HG03108 (cell line): ENCODE measurements at regions not wholly inside any gene's neighbourhood (a gene's known extent, or its start where the extent isn't known, plus 50 kb on each side); places are given as distances from the start of the nearest gene placed in this dataset.
"Not testable (repeated sequence)": the region's sequence is repeated elsewhere in the genome, so short reads cannot be mapped to it uniquely, and the experiment has no call there.

Experiments
- ATAC-seq: cut with Tn5 transposase; IDR thresholded peaks from one replicate; pipeline ENCODE4 v1.9.1; 2021; ENCODE audit warnings: moderate library complexity; ENCODE audit not compliant: unreplicated experiment

DNA sequence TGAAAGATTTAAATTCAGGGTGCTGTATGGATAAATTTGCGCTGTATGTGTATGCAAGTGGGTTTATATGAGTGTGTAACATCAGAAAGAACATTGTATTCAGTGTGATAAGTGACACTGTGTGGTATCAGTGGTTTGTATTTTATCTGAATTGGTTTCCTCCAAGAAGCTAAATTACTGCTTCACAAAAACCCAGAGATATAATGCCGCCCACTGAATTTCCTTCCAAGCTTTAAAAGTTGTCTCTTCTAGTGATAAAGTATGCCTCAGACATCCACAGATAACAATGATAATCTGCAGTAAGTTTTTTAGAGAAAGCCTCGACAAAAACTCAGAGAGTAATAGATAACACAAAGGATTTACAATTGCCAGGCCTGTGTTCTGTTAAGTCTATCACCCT lies 710.6 kb upstream of the HS3ST1 start:
- ATAC-seq, result no peak

GRCh38 chr4:12138488-12138887 lies 709.8 kb upstream of the HS3ST1 start:
- no peak for ATAC-seq

- no peak for ATAC-seq
Measured at GRCh38 chr4:12137575-12137974, 708.9 kb upstream of the HS3ST1 start.

DNA sequence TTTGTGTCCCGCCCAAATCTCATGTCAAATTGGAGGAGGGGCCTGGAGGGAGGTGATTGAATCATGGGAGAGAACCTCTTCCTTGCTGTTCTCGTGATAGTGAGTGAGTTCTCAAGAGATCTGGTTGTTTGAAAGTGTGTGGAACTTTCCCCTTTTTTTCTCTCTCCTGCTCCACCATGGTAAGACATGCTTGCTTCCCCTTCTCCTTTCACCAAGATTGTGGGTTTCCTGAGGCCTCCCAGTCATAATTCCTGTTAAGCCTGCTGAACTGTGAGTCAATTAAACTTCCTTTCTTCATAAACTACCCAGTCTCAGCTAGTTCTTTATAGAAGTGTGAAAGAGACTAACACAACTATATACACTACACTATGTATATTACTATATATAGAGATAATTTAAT lies 697.8 kb upstream of the HS3ST1 start:
- ATAC-seq, result no peak

DNA sequence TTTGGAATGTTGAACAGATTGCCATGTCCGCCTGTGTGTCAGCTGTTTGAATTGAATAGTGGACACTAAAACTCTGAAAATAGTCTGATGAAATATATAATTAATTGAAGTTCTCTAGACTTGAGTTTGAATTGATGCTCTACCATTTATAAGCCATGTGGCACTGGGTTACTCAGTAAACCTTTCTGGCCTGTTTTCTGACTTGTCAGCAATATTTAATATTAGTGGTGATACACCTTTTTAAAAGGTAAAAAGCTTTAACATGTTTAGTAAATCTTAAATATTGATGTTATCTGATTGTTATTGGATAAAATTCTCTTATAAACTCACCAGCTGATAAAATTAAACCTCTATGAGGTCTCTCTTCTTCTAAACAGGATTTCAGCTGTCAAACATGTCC lies 695.4 kb upstream of the HS3ST1 start:
- no peak for ATAC-seq

- ATAC-seq, result no peak
Measured at GRCh38 chr4:12123707-12124106, 695.0 kb upstream of the HS3ST1 start.

GRCh38 chr4:12122316-12122715 lies 693.6 kb upstream of the HS3ST1 start:
- no peak for ATAC-seq

- ATAC-seq, result no peak
Measured at GRCh38 chr4:12120968-12121367, 692.3 kb upstream of the HS3ST1 start.

GRCh38 chr4:12118651-12119213 lies 690.0 kb upstream of the HS3ST1 start:
- ATAC-seq, result no peak

- ATAC-seq, result no peak
Measured at GRCh38 chr4:12116009-12116552, 687.4 kb upstream of the HS3ST1 start.

DNA sequence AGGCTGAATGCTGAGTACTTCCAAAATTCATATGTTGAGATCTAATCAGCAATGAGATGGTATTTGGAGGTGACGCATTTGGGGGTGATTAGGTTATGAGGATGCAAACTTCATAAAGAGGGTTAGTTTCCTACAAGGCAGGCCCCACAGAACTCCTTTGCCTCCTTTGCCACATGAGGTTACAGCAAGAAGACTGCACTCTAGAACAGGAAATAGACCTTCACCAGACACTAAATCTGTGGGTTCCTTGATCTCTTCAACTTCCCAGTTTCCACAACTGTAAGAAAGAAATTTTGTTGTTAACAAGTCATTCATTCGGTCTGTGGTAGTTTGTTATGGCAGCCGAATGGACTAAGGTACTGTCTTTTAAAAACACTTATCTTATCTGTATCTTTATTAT lies 681.9 kb upstream of the HS3ST1 start:
- no peak for ATAC-seq

- ATAC-seq, result not testable (repeated sequence)
Measured at GRCh38 chr4:12109056-12109455, 680.4 kb upstream of the HS3ST1 start.

DNA sequence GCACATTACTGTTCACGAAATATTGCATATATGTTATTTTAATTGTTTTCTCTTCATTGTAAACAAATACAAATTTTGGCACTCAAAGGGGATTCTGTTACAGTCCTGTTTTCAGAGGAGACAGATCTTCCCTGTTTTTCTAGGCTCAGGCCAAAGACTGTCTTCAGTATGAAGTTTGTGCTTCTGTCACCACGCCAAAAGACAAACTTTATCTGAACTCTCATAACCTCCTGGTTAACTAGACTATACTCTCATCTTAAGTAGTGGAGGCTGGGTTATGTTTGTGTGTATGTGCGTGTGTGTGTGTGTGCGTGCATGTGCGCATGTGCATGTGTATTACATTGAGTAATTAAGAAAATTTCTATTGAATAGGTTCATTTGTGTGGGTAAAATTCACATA lies 676.8 kb upstream of the HS3ST1 start:
- no peak for ATAC-seq

DNA sequence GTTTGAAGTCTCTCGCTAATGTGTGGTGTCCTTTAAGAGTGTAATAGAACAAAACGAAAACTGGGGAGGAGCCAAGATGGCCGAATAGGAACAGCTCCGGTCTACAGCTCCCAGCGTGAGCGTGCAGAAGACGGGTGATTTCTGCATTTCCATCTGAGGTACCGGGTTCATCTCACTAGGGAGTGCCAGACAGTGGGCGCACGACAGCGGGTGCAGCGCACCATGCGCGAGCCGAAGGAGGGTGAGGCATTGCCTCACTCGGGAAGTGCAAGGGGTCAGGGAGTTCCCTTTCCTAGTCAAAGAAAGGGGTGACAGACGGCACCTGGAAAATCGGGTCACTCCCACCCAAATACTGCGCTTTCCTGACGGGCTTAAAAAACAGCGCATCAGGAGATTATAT lies 661.2 kb upstream of the HS3ST1 start:
- not testable (repeated sequence) for ATAC-seq

DNA sequence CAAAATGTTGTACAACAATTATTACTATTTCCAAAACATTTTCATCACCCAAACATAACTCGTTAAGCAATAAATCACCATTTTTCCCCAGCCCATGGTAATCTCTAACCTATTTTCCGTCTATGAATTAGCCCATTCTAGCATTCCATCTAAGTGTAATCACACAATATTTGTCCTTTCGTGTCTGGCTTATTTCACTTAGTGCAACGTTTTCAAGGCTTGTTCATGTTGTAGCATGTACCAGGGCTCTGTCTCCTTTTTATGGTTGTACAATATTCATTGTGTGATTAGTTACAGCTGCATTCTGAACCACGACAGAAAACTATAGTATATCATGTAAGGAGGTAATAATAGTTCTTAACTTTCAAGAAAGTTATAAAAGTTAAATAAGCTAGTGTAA lies 656.0 kb upstream of the HS3ST1 start:
- no peak for ATAC-seq

GRCh38 chr4:12071316-12071715 lies 642.6 kb upstream of the HS3ST1 start:
- no peak for ATAC-seq

DNA sequence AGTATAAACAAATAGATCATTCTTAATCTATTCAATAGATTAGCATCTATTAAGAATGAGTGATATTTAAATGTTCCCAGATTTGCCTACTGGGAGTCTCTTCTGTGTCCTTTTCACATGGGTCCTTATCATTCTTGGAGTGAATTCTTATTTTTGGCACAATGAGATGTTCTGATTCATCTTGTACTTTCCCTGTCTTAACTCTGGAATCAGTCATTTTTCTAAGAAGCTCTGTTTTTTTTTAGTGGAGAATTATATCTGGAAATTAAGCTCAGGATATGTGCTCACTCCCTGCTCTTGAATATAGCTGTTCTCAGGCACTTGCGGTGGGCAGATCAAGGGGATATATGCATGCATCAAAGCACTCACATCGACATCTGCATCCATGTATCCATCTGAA lies 625.3 kb upstream of the HS3ST1 start:
- ATAC-seq, result no peak

DNA sequence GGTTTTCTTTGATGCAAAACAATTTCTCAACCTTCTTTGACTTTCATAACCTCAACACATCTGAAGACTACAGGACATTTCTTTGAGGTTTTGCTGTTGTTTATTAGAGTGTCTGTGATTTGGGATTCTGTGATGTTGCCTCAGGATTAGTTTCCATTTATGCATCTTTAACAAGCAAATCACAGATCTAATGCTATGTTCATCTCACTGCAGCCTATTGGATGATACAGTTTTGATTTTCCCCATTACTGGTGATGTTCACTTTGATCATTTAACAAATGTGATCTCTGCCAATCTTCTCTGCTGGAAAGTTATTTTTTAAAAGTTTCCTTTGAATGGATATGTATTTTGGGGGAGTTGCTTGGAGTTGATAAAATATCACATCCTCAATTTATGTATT lies 624.9 kb upstream of the HS3ST1 start:
- ATAC-seq, result no peak

DNA sequence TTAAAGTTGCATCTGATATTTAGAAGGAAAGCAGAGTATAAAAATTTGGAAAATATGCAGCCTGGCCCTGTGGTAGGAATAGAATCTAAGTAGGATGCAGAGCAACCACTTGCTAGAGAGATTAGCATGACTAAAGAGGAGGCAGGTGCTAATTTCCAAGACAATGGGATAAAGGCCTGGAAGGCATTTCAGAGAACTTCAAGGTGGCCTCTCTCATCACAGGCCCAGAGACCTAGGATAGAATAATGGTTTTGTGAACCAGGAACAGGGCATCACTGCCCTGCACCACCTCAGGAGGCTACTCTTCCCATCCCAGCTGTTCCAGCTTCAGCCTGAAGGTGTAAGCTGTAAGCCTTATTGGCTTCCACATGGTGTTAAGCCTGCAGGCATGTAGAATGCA lies 621.7 kb upstream of the HS3ST1 start:
- no peak for ATAC-seq

DNA sequence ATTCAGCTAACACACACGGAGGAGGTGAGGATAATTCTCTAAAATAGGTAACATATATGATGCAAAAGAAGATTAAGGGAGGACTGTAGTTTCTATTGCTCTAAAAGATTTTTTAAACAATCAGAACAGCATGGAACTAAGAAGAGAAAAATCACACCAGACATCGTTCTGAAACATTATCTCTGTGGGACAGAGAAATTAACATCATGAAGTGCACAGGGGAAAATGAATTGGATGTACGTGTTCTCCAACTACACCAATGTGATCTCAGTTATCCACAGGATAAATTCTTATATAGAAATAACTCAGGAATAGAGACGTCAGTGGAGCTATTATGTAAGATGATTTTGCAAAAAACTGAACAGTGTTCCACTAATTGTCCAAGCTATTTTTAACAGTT lies 614.1 kb upstream of the HS3ST1 start:
- ATAC-seq, result no peak

- no peak for ATAC-seq
Measured at GRCh38 chr4:12041828-12042227, 613.1 kb upstream of the HS3ST1 start.

DNA sequence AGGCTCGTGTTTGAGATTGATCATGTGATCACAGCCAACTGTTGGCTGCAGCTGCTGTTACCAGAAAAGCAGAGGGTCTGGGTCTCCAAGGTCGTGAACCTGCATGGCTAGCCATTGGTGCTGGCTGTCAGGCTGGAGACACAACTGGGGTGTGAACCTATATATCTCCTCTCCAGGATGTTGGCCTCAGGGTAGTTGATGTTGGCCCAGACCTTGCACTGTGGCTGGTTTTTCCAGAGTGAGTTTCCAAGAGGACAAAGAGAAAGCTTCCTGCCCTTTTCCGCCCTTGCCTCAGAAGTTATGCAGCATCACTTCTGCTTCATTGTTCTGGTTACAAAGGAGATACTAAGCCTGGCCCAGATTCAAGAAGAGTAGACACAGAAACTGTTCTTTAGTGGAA lies 607.8 kb upstream of the HS3ST1 start:
- ATAC-seq, result no peak

- no peak for ATAC-seq
Measured at GRCh38 chr4:12028258-12028657, 599.6 kb upstream of the HS3ST1 start.
